ENCODE measurements at regions not wholly inside any gene's neighbourhood (a gene's known extent, or its start where the extent isn't known, plus 50 kb on each side); places are given as distances from the start of the nearest gene placed in this dataset.

- Histone ChIP-seq H3K36me3 (ENCODE audit: insufficient read depth) (0 out of 2 replicates have a peak, but pooled peaks cover 5% of the 10 kb centered on the region), H3K79me2 (replicated peaks; ENCODE audit: insufficient read depth) (no peaks in the 10 kb centered on the region), H2AFZ (peak overlapping the region; percentile 26; the same call in 1 of the 2 replicates), H3K4me2 (no peak overlapping the region), H3K27me3 (ENCODE audit: insufficient read depth) (no peaks in the 10 kb centered on the region), H4K20me1 (replicated peaks; ENCODE audit: insufficient read depth) (no peaks in the 10 kb centered on the region), H3K27ac (ENCODE audit: low read depth) (no peak overlapping the region), H3F3A (replicated peaks; ENCODE audit: low read depth) (no peaks in the 10 kb centered on the region), H3K4me3 (no peak overlapping the region), H3K4me1 (ENCODE audit: insufficient read depth) (no peaks in the 10 kb centered on the region), H3K9me2 (ENCODE audit: insufficient read depth) (no peaks in the 10 kb centered on the region)
- Mint-ChIP-seq H3K27ac (no peak overlapping the region), H3K4me1 (no peaks in the 10 kb centered on the region), H3K4me3 (no peak overlapping the region), H3K9me3 (peaks cover 19% of the 10 kb centered on the region), H3K27me3 (ENCODE audit: insufficient read depth, low read depth, poor library complexity) (no peaks in the 10 kb centered on the region), H3K36me3 (ENCODE audit: low read depth) (peaks cover 18% of the 10 kb centered on the region)
- DNase-seq (ENCODE audit: low spot score), result no peak
- no peak for ATAC-seq
- TF ChIP-seq POLR2AphosphoS5 (IDR thresholded peaks at IDR 0.05; ENCODE audit: low read depth) (no peak), ZNF462 (CRISPR knock-in tag; IDR thresholded peaks at IDR 0.05) (no peak), CTCF (conservative IDR thresholded peaks at IDR 0.05; ENCODE audit: low read depth in 2 of 2) (no peak), STAT1 (IDR thresholded peaks at IDR 0.05; ENCODE audit: unreplicated experiment) (no peak), CREB1 (CRISPR knock-in tag; IDR thresholded peaks at IDR 0.05; ENCODE audit: low read depth) (no peak)
Observed at GRCh38 chr3:144067059-144067458, 95.4 kb downstream of the DIPK2A start.
